Glutamatergic neuron (in vitro differentiated cells): ENCODE measurements at regions not wholly inside any gene's neighbourhood (a gene's known extent, or its start where the extent isn't known, plus 50 kb on each side); places are given as distances from the start of the nearest gene placed in this dataset.

ENCODE experiments used
- DNase-seq: peaks from one replicate; pipeline ENCODE4 v3.0.0; 2022
- H3K27ac Mint-ChIP-seq: one replicate; pipeline ENCODE4 v1.8.0; 2020; ENCODE audit warnings: mild to moderate bottlenecking, mixed read lengths, inconsistent platforms; ENCODE audit not compliant: unreplicated experiment
- H3K27me3 Mint-ChIP-seq: one replicate; pipeline ENCODE4 v1.8.0; 2020; ENCODE audit warnings: mild to moderate bottlenecking, moderate library complexity, mixed read lengths, inconsistent platforms; ENCODE audit not compliant: unreplicated experiment
- H3K36me3 Mint-ChIP-seq: one replicate; pipeline ENCODE4 v1.8.0; 2020; ENCODE audit warnings: mild to moderate bottlenecking, mixed read lengths, inconsistent platforms; ENCODE audit not compliant: unreplicated experiment
- H3K4me1 Mint-ChIP-seq: one replicate; pipeline ENCODE4 v1.8.0; 2020; ENCODE audit warnings: mild to moderate bottlenecking, low read depth, mixed read lengths, inconsistent platforms; ENCODE audit not compliant: unreplicated experiment
- H3K4me3 Mint-ChIP-seq: one replicate; pipeline ENCODE4 v1.8.0; 2020; ENCODE audit warnings: mild to moderate bottlenecking, mixed read lengths, inconsistent platforms; ENCODE audit not compliant: unreplicated experiment
- H3K9me3 Mint-ChIP-seq: one replicate; pipeline ENCODE4 v1.8.0; 2020; ENCODE audit warnings: mild to moderate bottlenecking, moderate library complexity, mixed read lengths, inconsistent platforms; ENCODE audit not compliant: unreplicated experiment
- CTCF ChIP-seq: fragments of 200-600 bp; sonication (generic); IDR thresholded peaks from one replicate; pipeline ENCODE4 v1.5.0; 2021; ENCODE audit not compliant: partially characterized antibody, unreplicated experiment

GRCh38 chr15:61753018-61753710 is 307.1 kb downstream of the VPS13C start:
- Mint-ChIP-seq H3K4me3 (no peak overlapping the region), H3K36me3 (no peaks in the 10 kb centered on the region), H3K9me3 (peaks cover 4% of the 10 kb centered on the region), H3K4me1 (peaks cover 3% of the 10 kb centered on the region), H3K27me3 (peaks cover 2% of the 10 kb centered on the region), H3K27ac (no peak overlapping the region)
- TF ChIP-seq CTCF: no peak
- no peak for DNase-seq

DNA sequence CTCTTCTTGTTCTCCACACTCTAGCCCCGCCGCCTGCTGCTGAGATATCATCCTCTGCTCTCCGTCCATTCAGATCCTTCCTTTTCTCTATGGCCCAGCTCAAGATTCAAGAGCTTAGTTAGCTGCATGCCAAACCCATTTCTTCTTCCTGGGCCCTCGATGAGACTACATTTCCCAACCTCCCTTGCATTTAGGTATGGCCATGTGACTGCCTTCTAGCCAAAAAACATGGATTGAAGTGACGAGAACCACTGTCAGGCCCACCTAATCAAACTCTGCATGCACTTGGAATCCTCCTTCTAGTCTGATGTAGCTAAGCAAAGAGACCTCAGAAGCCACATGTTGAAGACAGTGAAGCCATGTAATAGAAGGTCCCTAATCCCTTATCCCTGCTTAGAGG is 308.2 kb downstream of the VPS13C start:
- no peaks in the 10 kb centered on the region for H3K36me3 Mint-ChIP-seq
- no peak overlapping the region for H3K4me3 Mint-ChIP-seq
- peaks cover 2% of the 10 kb centered on the region for H3K9me3 Mint-ChIP-seq
- H3K27me3 Mint-ChIP-seq: peaks cover 2% of the 10 kb centered on the region
- no peak overlapping the region for H3K27ac Mint-ChIP-seq
- H3K4me1 Mint-ChIP-seq: peaks cover 3% of the 10 kb centered on the region
- DNase-seq: no peak
- no peak for TF ChIP-seq CTCF

DNA sequence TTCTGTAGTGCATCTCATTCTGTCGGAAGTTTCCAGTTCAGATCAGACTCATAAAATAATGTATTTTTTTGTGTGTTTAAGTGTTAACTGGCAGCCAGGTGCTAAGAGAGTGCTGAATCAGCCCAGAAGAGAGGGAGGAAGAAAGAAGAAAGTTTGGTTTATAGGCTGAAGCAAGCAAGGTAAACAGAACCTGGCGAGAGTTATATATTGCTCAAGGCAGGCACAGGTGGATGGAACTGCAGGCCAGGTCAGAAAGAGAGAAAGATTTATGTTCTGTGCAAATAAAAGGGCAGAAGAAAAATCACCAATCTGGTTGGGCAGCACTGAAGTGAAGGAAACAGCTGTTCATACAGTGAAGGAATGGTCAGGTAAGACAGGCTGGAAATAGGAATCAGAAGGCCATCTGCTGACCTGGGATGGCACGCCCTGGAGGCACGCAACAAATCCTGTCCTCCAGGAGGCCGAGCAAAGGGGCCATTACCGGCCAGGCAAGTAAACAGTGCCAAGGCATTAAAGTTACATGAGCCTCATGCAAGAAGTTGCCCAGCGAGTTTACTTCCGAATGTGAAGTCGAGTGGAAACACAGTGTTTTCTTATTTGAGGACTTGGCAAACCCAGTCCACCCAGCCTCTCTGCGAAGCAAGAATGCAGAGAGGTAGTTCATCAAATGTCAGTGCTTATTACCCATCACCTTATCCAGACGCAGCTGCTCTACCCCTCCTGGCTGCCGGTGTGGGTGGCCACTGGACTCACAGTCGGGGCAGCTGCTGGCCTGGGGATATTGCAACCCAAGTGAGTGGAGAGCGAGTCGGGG is 309.8 kb downstream of the VPS13C start:
- no peaks in the 10 kb centered on the region for H3K36me3 Mint-ChIP-seq
- H3K4me3 Mint-ChIP-seq: no peak overlapping the region
- no peak for TF ChIP-seq CTCF
- peaks cover 3% of the 10 kb centered on the region for H3K4me1 Mint-ChIP-seq
- H3K9me3 Mint-ChIP-seq: no peaks in the 10 kb centered on the region
- no peak for DNase-seq
- no peak overlapping the region for H3K27ac Mint-ChIP-seq
- peaks cover 2% of the 10 kb centered on the region for H3K27me3 Mint-ChIP-seq

DNA sequence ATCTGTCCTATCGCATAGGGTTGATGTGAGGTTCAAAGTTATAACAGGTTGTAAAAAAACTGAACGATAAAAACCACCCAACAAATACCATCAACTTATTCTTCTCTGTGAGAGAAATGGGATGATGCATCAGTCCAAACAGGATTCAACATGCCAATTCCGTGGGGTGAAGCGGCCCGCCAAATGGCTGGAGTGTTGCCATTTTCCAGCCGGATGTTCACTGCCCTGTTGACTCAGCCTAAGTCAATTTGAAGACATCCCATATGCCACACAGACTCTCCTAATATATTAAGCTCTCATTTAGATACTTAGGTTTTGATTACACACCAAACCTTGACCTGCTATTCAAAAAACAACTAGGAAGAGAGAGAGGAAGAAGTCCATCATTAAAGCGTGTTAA is 311.1 kb downstream of the VPS13C start:
- H3K36me3 Mint-ChIP-seq: no peaks in the 10 kb centered on the region
- H3K9me3 Mint-ChIP-seq: no peaks in the 10 kb centered on the region
- H3K27me3 Mint-ChIP-seq: peaks cover 2% of the 10 kb centered on the region
- peaks cover 3% of the 10 kb centered on the region for H3K4me1 Mint-ChIP-seq
- no peak overlapping the region for H3K4me3 Mint-ChIP-seq
- no peak for TF ChIP-seq CTCF
- DNase-seq: no peak
- no peak overlapping the region for H3K27ac Mint-ChIP-seq

GRCh38 chr15:61748529-61748928 is 311.7 kb downstream of the VPS13C start:
- Mint-ChIP-seq H3K36me3 (no peaks in the 10 kb centered on the region), H3K27ac (no peak overlapping the region)
- no peak for TF ChIP-seq CTCF

More at GRCh38 chr15:61748529-61748928, 311.7 kb downstream of the VPS13C start:
- Mint-ChIP-seq H3K27me3 (peaks cover 2% of the 10 kb centered on the region), H3K9me3 (no peaks in the 10 kb centered on the region), H3K4me3 (no peak overlapping the region), H3K4me1 (peaks cover 7% of the 10 kb centered on the region)
- no peak for DNase-seq
